ENCODE measurements at regions not wholly inside any gene's neighbourhood (a gene's known extent, or its start where the extent isn't known, plus 50 kb on each side); places are given as distances from the start of the nearest gene placed in this dataset.
"Not testable (repeated sequence)": the region's sequence is repeated elsewhere in the genome, so short reads cannot be mapped to it uniquely, and the experiment has no call there.

- not testable (repeated sequence) for TF ChIP-seq EZH2 (IDR thresholded peaks at IDR 0.05; ENCODE audit: low read depth, low read length, severe bottlenecking); TEAD4 (IDR thresholded peaks at IDR 0.05; ENCODE audit: low read depth, low read length); SIN3A (conservative IDR thresholded peaks at IDR 0.05 in 1 of 2, IDR thresholded peaks at IDR 0.05 in 1 of 2; ENCODE audit: low read depth in 1 of 2, low read length in 2 of 2); CREB1 (IDR thresholded peaks at IDR 0.05); POLR2A (IDR thresholded peaks at IDR 0.05; ENCODE audit: control extremely low read depth in 1 of 2, low read depth in 2 of 2, low read length in 2 of 2); BRCA1 (IDR thresholded peaks at IDR 0.05; ENCODE audit: low read depth, low read length); RFX5 (IDR thresholded peaks at IDR 0.05; ENCODE audit: borderline replicate concordance, low read depth, low read length)
- TF ChIP-seq, protein P1, sequence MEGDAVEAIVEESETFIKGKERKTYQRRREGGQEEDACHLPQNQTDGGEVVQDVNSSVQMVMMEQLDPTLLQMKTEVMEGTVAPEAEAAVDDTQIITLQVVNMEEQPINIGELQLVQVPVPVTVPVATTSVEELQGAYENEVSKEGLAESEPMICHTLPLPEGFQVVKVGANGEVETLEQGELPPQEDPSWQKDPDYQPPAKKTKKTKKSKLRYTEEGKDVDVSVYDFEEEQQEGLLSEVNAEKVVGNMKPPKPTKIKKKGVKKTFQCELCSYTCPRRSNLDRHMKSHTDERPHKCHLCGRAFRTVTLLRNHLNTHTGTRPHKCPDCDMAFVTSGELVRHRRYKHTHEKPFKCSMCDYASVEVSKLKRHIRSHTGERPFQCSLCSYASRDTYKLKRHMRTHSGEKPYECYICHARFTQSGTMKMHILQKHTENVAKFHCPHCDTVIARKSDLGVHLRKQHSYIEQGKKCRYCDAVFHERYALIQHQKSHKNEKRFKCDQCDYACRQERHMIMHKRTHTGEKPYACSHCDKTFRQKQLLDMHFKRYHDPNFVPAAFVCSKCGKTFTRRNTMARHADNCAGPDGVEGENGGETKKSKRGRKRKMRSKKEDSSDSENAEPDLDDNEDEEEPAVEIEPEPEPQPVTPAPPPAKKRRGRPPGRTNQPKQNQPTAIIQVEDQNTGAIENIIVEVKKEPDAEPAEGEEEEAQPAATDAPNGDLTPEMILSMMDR (IDR thresholded peaks at IDR 0.05; ENCODE audit: control extremely low read depth in 1 of 3, insufficient read depth in 1 of 3, low read depth in 1 of 3, low read length in 3 of 3), result not testable (repeated sequence)
Measured at GRCh38 chr4:9582880-9583279, 138.7 kb downstream of the DEFB131A start.

All from H1 (cell line).